DOHH2 (cell line): ENCODE measurements at regions not wholly inside any gene's neighbourhood (a gene's known extent, or its start where the extent isn't known, plus 50 kb on each side); places are given as distances from the start of the nearest gene placed in this dataset.

Experiments used
- EZH2phosphoT487 ChIP-seq: fragments of 200-600 bp; sonication (generic); IDR thresholded peaks from 2 replicates; pipeline ENCODE4 v1.6.1; 2017; ENCODE audit warnings: borderline replicate concordance, mild to moderate bottlenecking, antibody characterized with exemption, low read length, moderate library complexity, mixed read lengths
- TF ChIP-seq, protein P1 (sequence below): fragments of 200-600 bp; sonication (generic); IDR thresholded peaks from one replicate; pipeline ENCODE4 v1.5.1; 2014; ENCODE audit warnings: antibody characterized with exemption, mild to moderate bottlenecking, low read depth, low read length; ENCODE audit not compliant: poor library complexity, severe bottlenecking

DNA sequence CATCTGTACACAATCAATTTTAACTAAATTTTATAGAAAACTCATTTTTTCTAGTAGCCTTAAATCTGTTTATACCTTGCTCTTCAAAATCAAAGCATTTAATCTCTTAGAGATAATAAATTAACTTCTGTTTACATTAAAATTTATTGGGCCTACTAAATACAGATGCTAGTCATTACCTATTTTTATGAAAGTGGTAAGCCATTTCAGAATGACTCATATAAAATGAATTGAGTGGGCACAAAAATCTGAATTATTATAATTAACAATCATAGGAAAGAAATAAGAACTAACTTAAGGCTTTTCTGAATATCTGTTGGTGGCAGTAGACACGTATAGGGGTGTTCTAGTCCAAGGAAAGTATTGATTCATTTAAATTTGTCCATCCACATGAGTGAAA lies 157.9 kb downstream of the KCNJ2 start:
- TF ChIP-seq, protein P1, sequence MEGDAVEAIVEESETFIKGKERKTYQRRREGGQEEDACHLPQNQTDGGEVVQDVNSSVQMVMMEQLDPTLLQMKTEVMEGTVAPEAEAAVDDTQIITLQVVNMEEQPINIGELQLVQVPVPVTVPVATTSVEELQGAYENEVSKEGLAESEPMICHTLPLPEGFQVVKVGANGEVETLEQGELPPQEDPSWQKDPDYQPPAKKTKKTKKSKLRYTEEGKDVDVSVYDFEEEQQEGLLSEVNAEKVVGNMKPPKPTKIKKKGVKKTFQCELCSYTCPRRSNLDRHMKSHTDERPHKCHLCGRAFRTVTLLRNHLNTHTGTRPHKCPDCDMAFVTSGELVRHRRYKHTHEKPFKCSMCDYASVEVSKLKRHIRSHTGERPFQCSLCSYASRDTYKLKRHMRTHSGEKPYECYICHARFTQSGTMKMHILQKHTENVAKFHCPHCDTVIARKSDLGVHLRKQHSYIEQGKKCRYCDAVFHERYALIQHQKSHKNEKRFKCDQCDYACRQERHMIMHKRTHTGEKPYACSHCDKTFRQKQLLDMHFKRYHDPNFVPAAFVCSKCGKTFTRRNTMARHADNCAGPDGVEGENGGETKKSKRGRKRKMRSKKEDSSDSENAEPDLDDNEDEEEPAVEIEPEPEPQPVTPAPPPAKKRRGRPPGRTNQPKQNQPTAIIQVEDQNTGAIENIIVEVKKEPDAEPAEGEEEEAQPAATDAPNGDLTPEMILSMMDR = no peak
- TF ChIP-seq EZH2phosphoT487 = no peak
